SK-N-SH (cell line): ENCODE measurements at regions not wholly inside any gene's neighbourhood (a gene's known extent, or its start where the extent isn't known, plus 50 kb on each side); places are given as distances from the start of the nearest gene placed in this dataset.

Experiments
- CTCF ChIA-PET: fragments of 300-600, 350-600 bp; formaldehyde crosslinking; extraction: SDS; loops from one replicate; lab custom pipeline; 2021; lab: Yijun Ruan, JAX
- POLR2A ChIA-PET: fragments of 350-600 bp; sonication (Branson Sonifier 250); formaldehyde crosslinking; extraction: SDS; loops from one replicate; lab custom pipeline; 2020; ENCODE audit warnings: antibody characterized with exemption, inconsistent platforms; lab: Yijun Ruan, JAX
- DNase-seq: peaks from one replicate; pipeline ENCODE4 v3.0.0; 2012
- H2AFZ ChIP-seq: fragments of 200-600 bp; sonication (generic); 2 replicates; pipeline ENCODE4 v1.8.1; 2016; ENCODE audit warnings: antibody characterized with exemption, mild to moderate bottlenecking, low read depth
- H3F3A ChIP-seq: fragments of 200-600 bp; sonication (generic); replicated peaks from 2 replicates; pipeline ENCODE3; 2016; ENCODE audit warnings: antibody characterized with exemption, mild to moderate bottlenecking; ENCODE audit not compliant: insufficient read depth
- H3K27ac ChIP-seq, 2 experiments: fragments of 200-500 bp in 1 of 2; fragments of 200-600 bp in 1 of 2; sonication (Bioruptor generic) in 1 of 2; sonication (generic), shearing (Covaris generic) in 1 of 2; 2 replicates each; pipeline versions ENCODE4 v1.5.1 to v1.6.1; 2014 to 2016; ENCODE audit warnings: low read depth in 2 of 2, inconsistent platforms in 1 of 2, low read length in 1 of 2, mild to moderate bottlenecking in 1 of 2, mixed read lengths in 1 of 2
- H3K27me3 ChIP-seq: fragments of 200-600 bp; sonication (generic), shearing (Covaris generic); 2 replicates; pipeline ENCODE4 v1.6.1; 2016; ENCODE audit warnings: mixed run types; ENCODE audit not compliant: insufficient read depth
- H3K36me3 ChIP-seq, 2 experiments: fragments of 200-500 bp in 1 of 2; fragments of 200-600 bp in 1 of 2; sonication (Bioruptor generic) in 1 of 2; sonication (generic) in 1 of 2; replicated peaks in 1 of 2; 2 replicates each; pipeline versions ENCODE3 to v1.5.1; 2014 to 2016; ENCODE audit warnings: low read length in 1 of 2, mild to moderate bottlenecking in 1 of 2; ENCODE audit not compliant: insufficient read depth in 2 of 2, control insufficient read depth in 1 of 2
- H3K4me1 ChIP-seq, 2 experiments: fragments of 200-500 bp in 1 of 2; fragments of 200-600 bp in 1 of 2; sonication (Bioruptor generic) in 1 of 2; sonication (generic), shearing (Covaris generic) in 1 of 2; 2 replicates each; pipeline versions ENCODE4 v1.5.1 to v1.6.1; 2014 to 2016; ENCODE audit warnings: low read depth in 1 of 2, low read length in 1 of 2, mixed run types in 1 of 2; ENCODE audit not compliant: insufficient read depth in 2 of 2, control insufficient read depth in 1 of 2
- H3K4me2 ChIP-seq: fragments of 200-600 bp; sonication (generic), shearing (Covaris generic); 2 replicates; pipeline ENCODE4 v1.6.1; 2017; ENCODE audit warnings: mixed run types
- H3K4me3 ChIP-seq, 2 experiments: fragments of 200-500 bp in 1 of 2; fragments of 200-600 bp in 1 of 2; sonication (Bioruptor generic) in 1 of 2; sonication (generic), shearing (Covaris generic) in 1 of 2; 2 replicates each; pipeline versions ENCODE4 v1.5.1 to v1.8.1; 2014 to 2016; ENCODE audit warnings: low read depth in 2 of 2, inconsistent platforms in 1 of 2, low read length in 1 of 2, mild to moderate bottlenecking in 1 of 2, mixed read lengths in 1 of 2, moderate library complexity in 1 of 2
- H3K79me2 ChIP-seq: fragments of 200-600 bp; sonication (generic); 2 replicates; pipeline ENCODE4 v1.8.1; 2017; ENCODE audit warnings: mild to moderate bottlenecking; ENCODE audit not compliant: insufficient read depth
- H3K9ac ChIP-seq: fragments of 200-600 bp; sonication (generic); 2 replicates; pipeline ENCODE4 v1.6.1; 2017; ENCODE audit warnings: mixed run types
- H3K9me2 ChIP-seq: fragments of 200-600 bp; sonication (generic); 2 replicates; pipeline ENCODE4 v1.6.1; 2017; ENCODE audit warnings: mixed run types
- H3K9me3 ChIP-seq: fragments of 200-600 bp; sonication (generic); 2 replicates; pipeline ENCODE4 v1.6.1; 2017; ENCODE audit warnings: mixed run types, mild to moderate bottlenecking, moderate library complexity
- H4K20me1 ChIP-seq: fragments of 200-600 bp; sonication (generic); 2 replicates; pipeline ENCODE4 v1.6.1; 2017; ENCODE audit warnings: mild to moderate bottlenecking, mixed run types; ENCODE audit not compliant: insufficient read depth
- CHD2 ChIP-seq: fragments of 150-350 bp; IDR thresholded peaks from 2 replicates; pipeline ENCODE4 v1.6.1; 2018; ENCODE audit warnings: low read length; ENCODE audit not compliant: partially characterized antibody
- CTCF ChIP-seq: fragments of 200-600 bp; sonication (generic); IDR thresholded peaks from 2 replicates; pipeline ENCODE4 v1.6.1; 2017; ENCODE audit warnings: antibody characterized with exemption, mild to moderate bottlenecking, moderate library complexity
- ELF1 ChIP-seq: IDR thresholded peaks from 2 replicates; pipeline ENCODE4 v1.4.0; 2012
- EP300 ChIP-seq, 2 experiments: IDR thresholded peaks; 2 replicates each; pipeline versions ENCODE4 v1.4.0 to v1.6.1; 2012; ENCODE audit warnings: borderline replicate concordance in 1 of 2, low read depth in 1 of 2, low read length in 1 of 2
- EZH2phosphoT487 ChIP-seq: fragments of 200-600 bp; sonication (generic); IDR thresholded peaks from 2 replicates; pipeline ENCODE4 v1.6.1; 2017; ENCODE audit warnings: low read depth, mixed run types, mild to moderate bottlenecking, antibody characterized with exemption, moderate library complexity, borderline replicate concordance
- FOSL2 ChIP-seq: IDR thresholded peaks from 2 replicates; pipeline ENCODE4 v1.4.0; 2012; ENCODE audit warnings: low read depth, mild to moderate bottlenecking, moderate library complexity, borderline replicate concordance
- FOXJ3 ChIP-seq: sonication (generic); formaldehyde crosslinking; IDR thresholded peaks from 2 replicates; pipeline ENCODE4 v1.5.1; 2020; ENCODE audit warnings: mild to moderate bottlenecking, missing genetic modification reagents
- FOXM1 ChIP-seq: IDR thresholded peaks from 2 replicates; pipeline ENCODE4 v1.4.0; 2012; ENCODE audit warnings: low read depth, mild to moderate bottlenecking
- GATA2 ChIP-seq: sonication (generic); formaldehyde crosslinking; IDR thresholded peaks from 2 replicates; pipeline ENCODE4 v1.5.0; 2020; ENCODE audit warnings: mild to moderate bottlenecking, missing genetic modification reagents
- IRF3 ChIP-seq: fragments of 150-350 bp; IDR thresholded peaks from 2 replicates; pipeline ENCODE4 v1.6.1; 2016; ENCODE audit warnings: mild to moderate bottlenecking, low read depth, low read length
- JUND ChIP-seq: IDR thresholded peaks from 2 replicates; pipeline ENCODE4 v1.4.0; 2012
- MAX ChIP-seq: IDR thresholded peaks from 2 replicates; pipeline ENCODE4 v1.4.0; 2012; ENCODE audit warnings: low read depth
- MEF2A ChIP-seq: IDR thresholded peaks from 2 replicates; pipeline ENCODE4 v1.4.0; 2012; ENCODE audit warnings: low read depth, borderline replicate concordance
- NFIC ChIP-seq: IDR thresholded peaks from 2 replicates; pipeline ENCODE4 v1.4.0; 2012; ENCODE audit warnings: borderline replicate concordance
- NRF1 ChIP-seq: IDR thresholded peaks from 2 replicates; pipeline ENCODE4 v1.6.1; 2012; ENCODE audit warnings: low read depth, mild to moderate bottlenecking, low read length
- PBX3 ChIP-seq: IDR thresholded peaks from 2 replicates; pipeline ENCODE4; 2012
- POLR2AphosphoS5 ChIP-seq: IDR thresholded peaks from 2 replicates; pipeline ENCODE4 v1.6.1; 2012; ENCODE audit warnings: low read depth, low read length
- RAD21 ChIP-seq: IDR thresholded peaks from 2 replicates; pipeline ENCODE4 v1.6.1; 2012; ENCODE audit warnings: mild to moderate bottlenecking, low read length
- RCOR1 ChIP-seq: fragments of 150-350 bp; IDR thresholded peaks from 2 replicates; pipeline ENCODE4 v1.6.1; 2017; ENCODE audit warnings: antibody characterized with exemption, low read length
- RFX5 ChIP-seq: IDR thresholded peaks from 2 replicates; pipeline ENCODE4 v1.6.1; 2012; ENCODE audit warnings: mild to moderate bottlenecking, improper control_type of control experiment, low read length
- RXRA ChIP-seq: IDR thresholded peaks from 2 replicates; pipeline ENCODE4 v1.4.0; 2012; ENCODE audit warnings: low read depth, mild to moderate bottlenecking, borderline replicate concordance
- SMC3 ChIP-seq: IDR thresholded peaks from 2 replicates; pipeline ENCODE4 v1.6.1; 2012; ENCODE audit warnings: low read depth, low read length, improper control_type of control experiment
- TAF1 ChIP-seq: IDR thresholded peaks from 2 replicates; pipeline ENCODE4 v1.6.1; 2012; ENCODE audit warnings: low read depth, mild to moderate bottlenecking, low read length, moderate library complexity, borderline replicate concordance
- TCF12 ChIP-seq: IDR thresholded peaks from 2 replicates; pipeline ENCODE4 v1.4.0; 2012
- TEAD4 ChIP-seq: IDR thresholded peaks from 2 replicates; pipeline ENCODE4 v1.4.0; 2012; ENCODE audit warnings: mild to moderate bottlenecking, borderline replicate concordance; ENCODE audit not compliant: insufficient read depth
- USF1 ChIP-seq: IDR thresholded peaks from 2 replicates; pipeline ENCODE4 v1.4.0; 2012; ENCODE audit warnings: low read depth, borderline replicate concordance
- USF2 ChIP-seq: fragments of 150-350 bp; IDR thresholded peaks from 2 replicates; pipeline ENCODE4 v1.6.1; 2017; ENCODE audit warnings: antibody characterized with exemption, low read length, low read depth, borderline replicate concordance

GRCh38 chr12:84807249-84807648 is 105.3 kb downstream of the SLC6A15 start:
- Histone ChIP-seq H3K9ac (no peak overlapping the region), H3K79me2 (no peaks in the 10 kb centered on the region), H3K27me3 (no peaks in the 10 kb centered on the region), H3K4me2 (no peak overlapping the region), H3K9me3 (no peaks in the 10 kb centered on the region), H2AFZ (no peak overlapping the region), H3K9me2 (no peaks in the 10 kb centered on the region), H4K20me1 (no peaks in the 10 kb centered on the region), H3K4me3 (no peak overlapping the region), H3K36me3 (no peaks in the 10 kb centered on the region), H3F3A (peaks cover 12% of the 10 kb centered on the region), H3K27ac (peak overlapping the region in 1 of 2 experiments; percentile 52; a peak in 2 of 4 replicates), H3K4me1 (no peaks in the 10 kb centered on the region; a peak in 1 of 4 replicates)
- DNase-seq: no peak
- POLR2A ChIA-PET: no interaction called here
- CTCF ChIA-PET: interaction anchor here (0.6 to 1.0 kb wide), 2 partner anchors 20 to 982 kb away, joined by 3 read pairs; no protein-coding TSS in a partner anchor
- no peak for TF ChIP-seq NRF1
- no peak for TF ChIP-seq SMC3
- TF ChIP-seq ELF1: no peak
- no peak for TF ChIP-seq TEAD4
- peak; percentile 81 for TF ChIP-seq MEF2A
- TF ChIP-seq CTCF: no peak
- no peak for TF ChIP-seq CHD2
- no peak for TF ChIP-seq RCOR1
- TF ChIP-seq RAD21: no peak
- TF ChIP-seq POLR2AphosphoS5: no peak
- no peak for TF ChIP-seq USF2
- TF ChIP-seq EP300 (IDR thresholded peaks at IDR 0.05; ENCODE audit: borderline replicate concordance in 1 of 2, low read depth in 1 of 2, low read length in 1 of 2): peak in 1 of 2 experiments; percentile 59; a peak in 2 of 4 replicates
- TF ChIP-seq JUND: peak; percentile 64
- TF ChIP-seq FOSL2: peak; percentile 77; the same call in 1 of the 2 replicates
- no peak for TF ChIP-seq IRF3
- TF ChIP-seq RXRA: no peak
- peak; percentile 90 for TF ChIP-seq PBX3
- no peak for TF ChIP-seq FOXJ3 (CRISPR knock-in tag)
- no peak for TF ChIP-seq USF1
- TF ChIP-seq FOXM1: no peak
- peak; percentile 67 for TF ChIP-seq TCF12
- no peak for TF ChIP-seq RFX5
- TF ChIP-seq EZH2phosphoT487: no peak
- peak; percentile 56; the same call in 1 of the 2 replicates for TF ChIP-seq NFIC
- no peak for TF ChIP-seq TAF1
- 0 out of 2 replicates have a peak, but pooled peaks have one; percentile 10 for TF ChIP-seq MAX
- no peak for TF ChIP-seq GATA2 (CRISPR knock-in tag)
